Lower lobe of right lung (tissue), 2 donors: ENCODE measurements at regions not wholly inside any gene's neighbourhood (a gene's known extent, or its start where the extent isn't known, plus 50 kb on each side); places are given as distances from the start of the nearest gene placed in this dataset.

Experiments used
- ATAC-seq, 2 donors: fragments of 200-7000 bp; cut with Tn5 transposase; one replicate each; pipeline ENCODE4 v1.9.1; 2020 to 2022; ENCODE audit warnings: mild to moderate bottlenecking in 2 of 2, moderate library complexity in 2 of 2
- DNase-seq: peaks from one replicate; pipeline ENCODE4 v3.0.0-alpha.2; 2020
- H3K27ac ChIP-seq: fragments of 200-600 bp; one replicate; pipeline ENCODE4 v1.8.0; 2022
- H3K27me3 ChIP-seq: fragments of 200-600 bp; one replicate; pipeline ENCODE4 v1.8.0; 2022; ENCODE audit warnings: low read depth
- H3K36me3 ChIP-seq: fragments of 200-600 bp; one replicate; pipeline ENCODE4 v1.8.0; 2022; ENCODE audit warnings: mild to moderate bottlenecking
- H3K4me1 ChIP-seq: fragments of 200-600 bp; one replicate; pipeline ENCODE4 v1.8.0; 2022
- H3K4me3 ChIP-seq: fragments of 200-600 bp; one replicate; pipeline ENCODE4 v1.8.0; 2022; ENCODE audit warnings: mild to moderate bottlenecking
- H3K9me3 ChIP-seq: fragments of 200-600 bp; one replicate; pipeline ENCODE4 v1.8.0; 2022
- CTCF ChIP-seq: fragments of 200-600 bp; IDR thresholded peaks from one replicate; pipeline ENCODE4 v1.8.0; 2022; ENCODE audit warnings: antibody characterized with exemption, mild to moderate bottlenecking
- intact Hi-C: fragments of 100-400 bp; cut with DNase I; formaldehyde crosslinking; loops from one replicate; pipeline ENCODE4 v1.11.0; 2022
- donor health status: DM: no; HTN: yes; CAD: no; lungs with severe emphysema.

- intact Hi-C loops: no loop called here
- no peak for ATAC-seq
Observed at GRCh38 chr6:54646951-54647664, 199.5 kb upstream of the FAM83B start.

DNA sequence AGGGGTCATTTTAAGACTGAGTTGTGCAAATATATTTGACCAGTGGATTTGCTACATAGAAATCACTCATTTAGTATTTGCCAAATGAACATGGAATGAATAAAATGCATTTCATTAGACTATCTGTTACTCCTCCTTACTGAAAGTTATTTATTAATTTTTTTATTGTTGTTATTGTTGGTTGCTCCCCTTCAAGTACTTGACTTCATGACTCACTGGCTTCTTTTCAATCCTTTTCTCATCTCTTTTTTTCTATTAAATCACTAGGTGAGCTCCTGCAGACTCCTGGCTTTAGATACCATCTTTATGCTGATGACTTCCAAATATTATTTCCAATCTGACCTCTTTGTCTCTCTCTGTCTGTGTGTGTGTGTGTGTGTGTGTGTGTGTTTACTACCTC lies 192.2 kb upstream of the FAM83B start:
- no peaks in the 10 kb centered on the region for H3K9me3 ChIP-seq
- ATAC-seq (no peak), DNase-seq (no peak)
- no peak for TF ChIP-seq CTCF
- H3K27ac ChIP-seq: no peak overlapping the region
- no peaks in the 10 kb centered on the region for H3K4me1 ChIP-seq
- H3K4me3 ChIP-seq: no peak overlapping the region
- intact Hi-C loops: no loop called here
- H3K27me3 ChIP-seq: no peaks in the 10 kb centered on the region
- no peaks in the 10 kb centered on the region for H3K36me3 ChIP-seq

More at GRCh38 chr6:54646951-54647664, 199.5 kb upstream of the FAM83B start:
- no peak for TF ChIP-seq CTCF
- Histone ChIP-seq H3K9me3 (no peaks in the 10 kb centered on the region), H3K27me3 (no peaks in the 10 kb centered on the region), H3K4me3 (no peak overlapping the region), H3K4me1 (no peaks in the 10 kb centered on the region), H3K27ac (no peak overlapping the region), H3K36me3 (no peaks in the 10 kb centered on the region)
- no peak for DNase-seq

- Histone ChIP-seq H3K36me3 (no peaks in the 10 kb centered on the region), H3K27ac (no peak overlapping the region), H3K4me1 (no peaks in the 10 kb centered on the region), H3K9me3 (no peaks in the 10 kb centered on the region), H3K27me3 (no peaks in the 10 kb centered on the region), H3K4me3 (no peak overlapping the region)
- DNase-seq: no peak
- peak; percentile 59 to 62 for ATAC-seq
- no peak for TF ChIP-seq CTCF
- intact Hi-C loops: no loop called here
Observed at GRCh38 chr6:54655162-54655561, 191.4 kb upstream of the FAM83B start.

DNA sequence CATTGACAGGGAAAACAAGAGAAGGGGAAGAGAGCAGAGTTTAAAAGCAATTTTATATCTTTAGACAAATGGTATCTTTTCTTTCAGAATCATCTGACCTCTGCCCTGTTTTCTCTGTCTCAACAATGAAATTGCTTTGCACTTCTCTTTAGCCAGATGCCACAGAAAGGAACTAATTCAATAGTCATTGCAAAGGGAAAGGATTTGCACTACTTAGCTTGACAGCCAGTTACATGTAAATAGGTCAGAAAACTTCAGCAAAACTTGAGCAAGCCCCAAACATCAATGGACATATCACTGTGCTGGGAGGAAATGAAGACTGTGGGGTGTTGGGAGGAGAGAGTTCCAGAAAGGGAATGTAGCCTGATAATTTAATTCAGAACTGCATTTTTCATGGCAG lies 181.3 kb upstream of the FAM83B start:
- DNase-seq (no peak), ATAC-seq (no peak)
- Histone ChIP-seq H3K27ac (no peak overlapping the region), H3K4me3 (no peak overlapping the region), H3K9me3 (peaks cover 7% of the 10 kb centered on the region), H3K27me3 (no peaks in the 10 kb centered on the region), H3K4me1 (no peaks in the 10 kb centered on the region), H3K36me3 (no peaks in the 10 kb centered on the region)
- no peak for TF ChIP-seq CTCF
- intact Hi-C loops: no loop called here

GRCh38 chr6:54680531-54680930 lies 166.0 kb upstream of the FAM83B start:
- H3K4me1 ChIP-seq: no peaks in the 10 kb centered on the region
- intact Hi-C loops: no loop called here
- H3K27me3 ChIP-seq: no peaks in the 10 kb centered on the region
- no peaks in the 10 kb centered on the region for H3K9me3 ChIP-seq
- no peak overlapping the region for H3K27ac ChIP-seq
- ATAC-seq: no peak
- no peak for TF ChIP-seq CTCF
- no peaks in the 10 kb centered on the region for H3K36me3 ChIP-seq
- H3K4me3 ChIP-seq: no peak overlapping the region
- DNase-seq: no peak
